Nephron (organoid): ENCODE measurements at regions not wholly inside any gene's neighbourhood (a gene's known extent, or its start where the extent isn't known, plus 50 kb on each side); places are given as distances from the start of the nearest gene placed in this dataset.

ENCODE experiments used
- H3K27ac Mint-ChIP-seq, 3 experiments: 2 replicates each; pipeline ENCODE4 v1.8.0; 2020; ENCODE audit warnings: mixed read lengths in 3 of 3, mild to moderate bottlenecking in 2 of 3, moderate library complexity in 1 of 3
- H3K27me3 Mint-ChIP-seq: 2 replicates; pipeline ENCODE4 v1.8.0; 2021; ENCODE audit warnings: low read depth, mild to moderate bottlenecking, moderate library complexity, mixed read lengths
- H3K36me3 Mint-ChIP-seq: 2 replicates; pipeline ENCODE4 v1.8.0; 2020; ENCODE audit warnings: low read depth, mixed read lengths
- H3K4me1 Mint-ChIP-seq: 2 replicates; pipeline ENCODE4 v1.8.0; 2020; ENCODE audit warnings: mixed read lengths
- H3K4me3 Mint-ChIP-seq, 3 experiments: 2 replicates each; pipeline ENCODE4 v1.8.0; 2020; ENCODE audit warnings: mild to moderate bottlenecking in 3 of 3, mixed read lengths in 3 of 3, moderate library complexity in 2 of 3
- H3K9me3 Mint-ChIP-seq: 2 replicates; pipeline ENCODE4 v1.8.0; 2020; ENCODE audit warnings: mixed read lengths
- CTCF ChIP-seq, 3 experiments: fragments of 200-600 bp; sonication (generic); IDR thresholded peaks; one replicate each; pipeline ENCODE4 v1.5.0; 2021; ENCODE audit warnings: antibody characterized with exemption in 3 of 3; ENCODE audit not compliant: unreplicated experiment in 3 of 3

GRCh38 chr5:89573345-89573744 lies 690.4 kb upstream of the MEF2C start:
- no peak overlapping the region for H3K4me3 Mint-ChIP-seq
- H3K36me3 Mint-ChIP-seq, result no peaks in the 10 kb centered on the region
- H3K4me1 Mint-ChIP-seq, result no peaks in the 10 kb centered on the region
- no peaks in the 10 kb centered on the region for H3K9me3 Mint-ChIP-seq
- no peak overlapping the region for H3K27ac Mint-ChIP-seq
- no peaks in the 10 kb centered on the region for H3K27me3 Mint-ChIP-seq
- TF ChIP-seq CTCF (IDR thresholded peaks at IDR 0.05; ENCODE audit: unreplicated experiment in 3 of 3), result no peak

GRCh38 chr5:89572696-89573095 lies 689.7 kb upstream of the MEF2C start:
- no peak for TF ChIP-seq CTCF (IDR thresholded peaks at IDR 0.05; ENCODE audit: unreplicated experiment in 3 of 3)
- Mint-ChIP-seq H3K4me1 (no peaks in the 10 kb centered on the region), H3K9me3 (no peaks in the 10 kb centered on the region), H3K27ac (no peak overlapping the region), H3K4me3 (no peak overlapping the region), H3K27me3 (no peaks in the 10 kb centered on the region), H3K36me3 (no peaks in the 10 kb centered on the region)

DNA sequence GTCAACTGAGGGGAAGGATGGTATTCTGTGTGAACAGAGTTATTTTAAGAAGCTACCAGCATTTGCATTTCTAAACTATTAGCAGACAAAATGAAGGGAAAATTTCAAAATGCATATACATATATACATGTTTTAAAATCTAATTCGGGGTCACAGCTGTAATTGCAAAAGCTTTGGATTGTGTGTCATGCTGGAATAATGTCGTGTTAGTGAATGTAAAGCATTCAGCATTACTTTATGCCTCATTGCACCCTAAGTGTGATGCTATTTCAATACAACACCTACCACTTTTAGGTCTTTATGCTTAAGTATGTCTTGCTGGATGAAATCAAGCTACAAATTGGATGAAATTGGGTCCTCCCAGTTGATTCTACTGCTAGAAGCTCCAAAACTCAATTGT lies 687.6 kb upstream of the MEF2C start:
- H3K27ac Mint-ChIP-seq, result no peak overlapping the region
- H3K4me3 Mint-ChIP-seq, result no peak overlapping the region
- no peak for TF ChIP-seq CTCF (IDR thresholded peaks at IDR 0.05; ENCODE audit: unreplicated experiment in 3 of 3)
- no peaks in the 10 kb centered on the region for H3K4me1 Mint-ChIP-seq
- H3K36me3 Mint-ChIP-seq, result no peaks in the 10 kb centered on the region
- H3K27me3 Mint-ChIP-seq, result no peaks in the 10 kb centered on the region
- H3K9me3 Mint-ChIP-seq, result no peaks in the 10 kb centered on the region

DNA sequence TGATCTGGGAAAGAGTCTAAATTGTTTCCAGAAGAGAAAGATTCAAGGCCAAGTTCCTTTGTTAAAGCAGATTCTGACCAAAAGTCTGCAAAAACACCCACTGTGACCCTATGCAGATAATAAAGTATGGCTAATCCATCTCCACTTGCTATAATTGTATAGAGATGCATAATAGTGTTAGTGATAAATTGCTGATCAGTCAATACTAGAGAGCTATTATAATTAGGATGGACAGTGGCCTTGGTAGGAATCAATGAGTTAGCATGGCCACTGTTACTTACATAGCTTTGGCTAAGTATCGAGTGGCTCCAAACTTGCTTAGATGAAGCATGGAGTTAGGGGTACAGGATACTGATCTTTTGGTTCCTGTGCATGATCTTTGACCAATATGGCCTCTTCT lies 683.4 kb upstream of the MEF2C start:
- Mint-ChIP-seq H3K36me3 (no peaks in the 10 kb centered on the region), H3K27ac (no peak overlapping the region), H3K4me1 (no peaks in the 10 kb centered on the region), H3K9me3 (no peaks in the 10 kb centered on the region), H3K27me3 (no peaks in the 10 kb centered on the region), H3K4me3 (no peak overlapping the region)
- TF ChIP-seq CTCF (IDR thresholded peaks at IDR 0.05; ENCODE audit: unreplicated experiment in 3 of 3), result no peak

DNA sequence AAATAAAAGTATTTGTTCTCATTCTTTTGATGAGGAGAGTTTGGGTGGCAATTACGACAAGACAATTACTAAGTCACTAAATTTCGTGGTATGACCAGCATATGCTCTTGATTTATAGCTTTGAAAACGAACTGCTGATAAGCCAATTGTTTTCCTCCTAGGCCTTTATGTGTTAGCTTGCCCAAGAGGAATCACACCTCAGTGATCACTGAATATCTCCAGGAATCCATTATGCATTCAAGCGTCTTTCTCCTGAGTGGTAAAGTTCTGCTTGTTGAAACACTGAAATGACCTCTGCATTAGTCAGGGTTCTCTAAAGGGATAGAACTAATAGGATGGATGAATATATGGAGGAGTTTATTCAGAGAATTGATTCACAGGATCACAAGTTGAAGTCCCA lies 677.7 kb upstream of the MEF2C start:
- Mint-ChIP-seq H3K27ac (no peak overlapping the region), H3K4me1 (no peaks in the 10 kb centered on the region), H3K36me3 (no peaks in the 10 kb centered on the region), H3K4me3 (no peak overlapping the region), H3K27me3 (no peaks in the 10 kb centered on the region), H3K9me3 (no peaks in the 10 kb centered on the region)
- TF ChIP-seq CTCF (IDR thresholded peaks at IDR 0.05; ENCODE audit: unreplicated experiment in 3 of 3), result no peak

DNA sequence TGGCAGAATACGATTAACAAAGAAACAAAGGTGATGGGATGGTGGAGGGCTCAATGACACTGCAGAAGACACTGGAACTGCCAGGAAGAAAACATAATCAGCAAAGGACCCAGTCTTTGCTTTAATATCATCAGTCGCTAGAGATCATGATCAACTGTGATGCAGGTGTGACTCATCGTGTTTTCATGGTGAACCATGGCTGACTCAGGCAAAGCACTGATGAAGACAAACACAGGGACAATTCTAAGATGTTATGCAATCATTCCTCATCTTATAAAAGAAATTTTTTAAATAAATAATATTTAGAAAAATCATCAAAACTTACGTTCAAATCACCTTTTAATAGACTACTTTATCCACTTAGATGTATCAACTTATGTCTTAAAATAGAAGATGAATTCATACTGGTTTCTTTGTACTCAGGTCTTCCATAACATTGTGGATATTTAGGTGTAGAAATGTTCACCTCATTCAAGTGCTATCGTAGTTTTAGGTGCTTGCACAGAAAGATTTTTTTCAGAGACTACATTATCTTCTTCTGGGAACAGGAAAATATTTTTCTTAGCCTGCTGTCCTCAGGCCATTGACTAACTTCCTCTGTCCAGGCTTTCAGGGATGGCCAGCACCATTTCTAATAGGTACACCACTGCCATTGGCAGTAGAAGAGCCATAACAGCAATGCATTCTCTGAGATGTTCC lies 673.4 kb upstream of the MEF2C start:
- H3K36me3 Mint-ChIP-seq, result no peaks in the 10 kb centered on the region
- no peak for TF ChIP-seq CTCF (IDR thresholded peaks at IDR 0.05; ENCODE audit: unreplicated experiment in 3 of 3)
- no peaks in the 10 kb centered on the region for H3K27me3 Mint-ChIP-seq

More for the DNA sequence above, 673.4 kb upstream of the MEF2C start:
- H3K4me3 Mint-ChIP-seq, result no peak overlapping the region
- H3K27ac Mint-ChIP-seq, result no peak overlapping the region
- no peaks in the 10 kb centered on the region for H3K4me1 Mint-ChIP-seq
- H3K9me3 Mint-ChIP-seq, result no peaks in the 10 kb centered on the region
